ENCODE measurements at regions not wholly inside any gene's neighbourhood (a gene's known extent, or its start where the extent isn't known, plus 50 kb on each side); places are given as distances from the start of the nearest gene placed in this dataset.

DNA sequence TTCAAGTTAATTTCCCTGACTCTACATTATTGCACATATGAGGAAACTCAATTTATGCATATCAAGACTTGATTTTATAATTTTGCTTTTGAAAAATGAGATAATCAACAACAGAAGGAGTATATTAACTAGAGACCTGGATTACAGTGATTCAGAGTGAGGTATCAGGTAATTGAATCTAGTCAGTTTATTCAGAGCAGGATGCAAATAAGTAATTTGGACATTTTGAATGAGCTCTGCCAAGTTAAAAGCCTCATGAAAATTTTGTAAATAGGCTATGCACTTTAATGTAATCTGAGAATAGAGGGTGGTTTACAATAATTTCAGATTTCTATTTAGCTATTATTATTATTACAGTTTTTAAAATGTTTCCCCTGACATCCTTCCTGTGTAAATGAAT lies 203.7 kb upstream of the EMCN start:
- no peaks in the 10 kb centered on the region for H3K36me3 ChIP-seq (ENCODE audit: control insufficient read depth, insufficient read depth, low read length)
- H4K5ac ChIP-seq (ENCODE audit: low read depth, low read length): no peak overlapping the region
- no peak overlapping the region for H3K4me3 ChIP-seq (ENCODE audit: insufficient read depth, low read depth, low read length)
- no peak overlapping the region for H2AK5ac ChIP-seq (ENCODE audit: low read depth, low read length)
- in situ Hi-C loops (cut with MboI; ENCODE audit: low sequenced_read_pairs) (no loop called here), intact Hi-C loops (cut with micrococcal nuclease) (no loop called here), dilution Hi-C loops (cut with HindIII; ENCODE audit: low sequenced_read_pairs, unreplicated experiment) (no loop called here)
- no peak overlapping the region for H3K14ac ChIP-seq (replicated peaks; ENCODE audit: low read depth, low read length)
- H3K27me3 ChIP-seq (ENCODE audit: control insufficient read depth, insufficient read depth, low read length): no peaks in the 10 kb centered on the region
- no peak overlapping the region for H2BK120ac ChIP-seq (ENCODE audit: low read depth, low read length)
- H3K4me2 ChIP-seq (ENCODE audit: low read depth, low read length): no peak overlapping the region
- no peak overlapping the region for H4K91ac ChIP-seq (ENCODE audit: insufficient read depth, low read depth, low read length)
- H4K8ac ChIP-seq (ENCODE audit: low read depth in 2 of 2, low read length in 2 of 2): no peak overlapping the region
- TF ChIP-seq RFX5 (IDR thresholded peaks at IDR 0.05; ENCODE audit: low read depth, low read length) (no peak), NFE2L2 (IDR thresholded peaks at IDR 0.05; ENCODE audit: low read depth, low read length) (no peak), POLR2A (IDR thresholded peaks at IDR 0.05; ENCODE audit: low read depth, low read length) (no peak), FOS (IDR thresholded peaks at IDR 0.05; ENCODE audit: low read depth, low read length) (no peak), RCOR1 (IDR thresholded peaks at IDR 0.05; ENCODE audit: insufficient replicate concordance, low read length) (no peak), CHD1 (IDR thresholded peaks at IDR 0.05; ENCODE audit: low read depth, low read length) (no peak), MAFK (IDR thresholded peaks at IDR 0.05; ENCODE audit: low read depth, low read length) (no peak), BHLHE40 (IDR thresholded peaks at IDR 0.05; ENCODE audit: low read depth, low read length) (no peak)
- TF ChIP-seq, protein P1, sequence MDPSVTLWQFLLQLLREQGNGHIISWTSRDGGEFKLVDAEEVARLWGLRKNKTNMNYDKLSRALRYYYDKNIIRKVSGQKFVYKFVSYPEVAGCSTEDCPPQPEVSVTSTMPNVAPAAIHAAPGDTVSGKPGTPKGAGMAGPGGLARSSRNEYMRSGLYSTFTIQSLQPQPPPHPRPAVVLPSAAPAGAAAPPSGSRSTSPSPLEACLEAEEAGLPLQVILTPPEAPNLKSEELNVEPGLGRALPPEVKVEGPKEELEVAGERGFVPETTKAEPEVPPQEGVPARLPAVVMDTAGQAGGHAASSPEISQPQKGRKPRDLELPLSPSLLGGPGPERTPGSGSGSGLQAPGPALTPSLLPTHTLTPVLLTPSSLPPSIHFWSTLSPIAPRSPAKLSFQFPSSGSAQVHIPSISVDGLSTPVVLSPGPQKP (IDR thresholded peaks at IDR 0.05; ENCODE audit: borderline replicate concordance, low read depth, low read length): no peak
- TF ChIP-seq, protein P2, sequence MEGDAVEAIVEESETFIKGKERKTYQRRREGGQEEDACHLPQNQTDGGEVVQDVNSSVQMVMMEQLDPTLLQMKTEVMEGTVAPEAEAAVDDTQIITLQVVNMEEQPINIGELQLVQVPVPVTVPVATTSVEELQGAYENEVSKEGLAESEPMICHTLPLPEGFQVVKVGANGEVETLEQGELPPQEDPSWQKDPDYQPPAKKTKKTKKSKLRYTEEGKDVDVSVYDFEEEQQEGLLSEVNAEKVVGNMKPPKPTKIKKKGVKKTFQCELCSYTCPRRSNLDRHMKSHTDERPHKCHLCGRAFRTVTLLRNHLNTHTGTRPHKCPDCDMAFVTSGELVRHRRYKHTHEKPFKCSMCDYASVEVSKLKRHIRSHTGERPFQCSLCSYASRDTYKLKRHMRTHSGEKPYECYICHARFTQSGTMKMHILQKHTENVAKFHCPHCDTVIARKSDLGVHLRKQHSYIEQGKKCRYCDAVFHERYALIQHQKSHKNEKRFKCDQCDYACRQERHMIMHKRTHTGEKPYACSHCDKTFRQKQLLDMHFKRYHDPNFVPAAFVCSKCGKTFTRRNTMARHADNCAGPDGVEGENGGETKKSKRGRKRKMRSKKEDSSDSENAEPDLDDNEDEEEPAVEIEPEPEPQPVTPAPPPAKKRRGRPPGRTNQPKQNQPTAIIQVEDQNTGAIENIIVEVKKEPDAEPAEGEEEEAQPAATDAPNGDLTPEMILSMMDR (conservative IDR thresholded peaks at IDR 0.05; ENCODE audit: low read depth, low read length): no peak
- no peak overlapping the region for H2BK20ac ChIP-seq (ENCODE audit: low read depth, low read length)
- no peak for ATAC-seq (ENCODE audit: low read depth)
- H2AFZ ChIP-seq (replicated peaks; ENCODE audit: low read length, poor library complexity): no peak overlapping the region
- ChIA-PET CTCF (no interaction called here), POLR2A (ENCODE audit: unreplicated experiment) (no interaction called here)
- no peak overlapping the region for H3K23ac ChIP-seq (ENCODE audit: low read depth, low read length)
- H3K56ac ChIP-seq (ENCODE audit: extremely low read depth, insufficient read depth, low read length): no peak overlapping the region
- no peak overlapping the region for H2AK9ac ChIP-seq (replicated peaks; ENCODE audit: low read depth, low read length, poor library complexity)
- H3K18ac ChIP-seq (ENCODE audit: low read depth, low read length): no peak overlapping the region
- no peak overlapping the region for H2BK5ac ChIP-seq (ENCODE audit: low read depth, low read length, poor library complexity, severe bottlenecking)
- no peaks in the 10 kb centered on the region for H3K9me1 ChIP-seq (ENCODE audit: insufficient read depth, low read length)
- no peak overlapping the region for H2BK15ac ChIP-seq (ENCODE audit: low read depth, low read length)
- no peak overlapping the region for H3K27ac ChIP-seq (ENCODE audit: insufficient read depth, low read length)
- no peaks in the 10 kb centered on the region for H4K20me1 ChIP-seq (ENCODE audit: insufficient read depth, low read length)
- H3K4me1 ChIP-seq (ENCODE audit: control insufficient read depth, insufficient read depth, low read length): no peaks in the 10 kb centered on the region
- no peak overlapping the region for H3K9ac ChIP-seq (ENCODE audit: low read depth, low read length)
- BruUV-seq (replicated peaks): no TSS peak
- H3K4ac ChIP-seq (ENCODE audit: low read depth, low read length): no peak overlapping the region
- no peak for DNase-seq
- H3K79me1 ChIP-seq (ENCODE audit: low read depth in 1 of 2, low read length in 2 of 2): no peaks in the 10 kb centered on the region
- no peaks in the 10 kb centered on the region for H3K9me3 ChIP-seq (ENCODE audit: control insufficient read depth, insufficient read depth, low read length)

All from IMR-90 (cell line).